K562 (cell line): ENCODE measurements at regions not wholly inside any gene's neighbourhood (a gene's known extent, or its start where the extent isn't known, plus 50 kb on each side); places are given as distances from the start of the nearest gene placed in this dataset.

Experiments
- CBX2 ChIP-seq: fragments of 200-600 bp; sonication (generic); IDR thresholded peaks from one replicate; pipeline ENCODE4 v1.6.1; 2012; ENCODE audit warnings: mild to moderate bottlenecking, low read length, inconsistent platforms; ENCODE audit not compliant: insufficient read depth, poor library complexity, severe bottlenecking
- CHD1 ChIP-seq: fragments of 200-600 bp; sonication (generic); IDR thresholded peaks from one replicate; pipeline ENCODE4 v1.6.1; 2012; ENCODE audit warnings: mild to moderate bottlenecking, moderate library complexity, low read length, inconsistent platforms
- FOXA3 ChIP-seq, 2 experiments: fragments of 450-650 bp in 1 of 2; sonication (generic) in 1 of 2; formaldehyde crosslinking; IDR thresholded peaks in 1 of 2; conservative IDR thresholded peaks in 1 of 2; 2 replicates each; pipeline versions ENCODE4 v1.4.0 to v1.8.0; 2020 to 2022; ENCODE audit warnings: mild to moderate bottlenecking in 2 of 2, missing genetic modification reagents in 1 of 2
- FOXM1 ChIP-seq, 2 experiments: fragments of 450-650 bp in 1 of 2; sonication (generic) in 1 of 2; formaldehyde crosslinking in 1 of 2; IDR thresholded peaks; 2 replicates each; pipeline versions ENCODE4 v1.6.1 to v1.9.0; 2017 to 2022; ENCODE audit warnings: low read depth in 2 of 2, mild to moderate bottlenecking in 2 of 2, missing genetic modification reagents in 1 of 2, moderate library complexity in 1 of 2
- HDAC2 ChIP-seq: fragments of 450-650 bp; IDR thresholded peaks from 2 replicates; pipeline ENCODE4 v1.6.1; 2016; ENCODE audit warnings: mild to moderate bottlenecking
- IRF1 ChIP-seq: sonication (generic); formaldehyde crosslinking; IDR thresholded peaks from 2 replicates; pipeline ENCODE4 v1.8.0; 2022; ENCODE audit warnings: missing genetic modification reagents, mild to moderate bottlenecking, borderline replicate concordance
- KAT8 ChIP-seq: fragments of 450-650 bp; IDR thresholded peaks from 2 replicates; pipeline ENCODE4 v1.6.1; 2016; ENCODE audit warnings: low read depth, mild to moderate bottlenecking
- MAFF ChIP-seq: IDR thresholded peaks from 2 replicates; pipeline ENCODE4 v1.6.1; 2012; ENCODE audit warnings: low read length, improper control_type of control experiment
- MAZ ChIP-seq, 2 experiments: fragments of 450-650 bp in 1 of 2; sonication (generic) in 1 of 2; formaldehyde crosslinking; IDR thresholded peaks in 1 of 2; conservative IDR thresholded peaks in 1 of 2; 2 replicates each; pipeline versions ENCODE4 v1.4.0 to v1.5.0; 2020; ENCODE audit warnings: mild to moderate bottlenecking in 1 of 2, missing genetic modification reagents in 1 of 2
- MYC ChIP-seq, 2 experiments: fragments of 250-450 bp in 1 of 2; sonication (Bioruptor Pico) in 1 of 2; IDR thresholded peaks; 2 replicates each; pipeline versions ENCODE4 v1.5.1 to v1.6.1; 2012 to 2021; ENCODE audit warnings: low read depth in 2 of 2, borderline replicate concordance in 1 of 2, improper control_type of control experiment in 1 of 2, low read length in 1 of 2, mild to moderate bottlenecking in 1 of 2, moderate library complexity in 1 of 2
- POLR2A ChIP-seq: fragments of 450-650 bp; conservative IDR thresholded peaks from 2 replicates; pipeline ENCODE4 v1.6.1; 2016
- RAD21 ChIP-seq, 2 experiments: fragments of 250-450 bp in 1 of 2; fragments of 450-650 bp in 1 of 2; sonication (Bioruptor Pico) in 1 of 2; formaldehyde crosslinking in 1 of 2; IDR thresholded peaks in 1 of 2; conservative IDR thresholded peaks in 1 of 2; 2 replicates each; pipeline versions ENCODE4 v1.4.0 to v1.8.0; 2020 to 2022; ENCODE audit warnings: mild to moderate bottlenecking in 2 of 2, moderate library complexity in 1 of 2
- SREBF1 ChIP-seq: fragments of 150-350 bp; IDR thresholded peaks from 2 replicates; pipeline ENCODE4 v1.6.1; 2014; ENCODE audit warnings: antibody characterized with exemption, low read depth, low read length, borderline replicate concordance
- ZNF347 ChIP-seq: fragments of 450-650 bp; formaldehyde crosslinking; IDR thresholded peaks from 2 replicates; pipeline ENCODE4 v1.4.0; 2020; ENCODE audit warnings: low read depth, mild to moderate bottlenecking, moderate library complexity

DNA sequence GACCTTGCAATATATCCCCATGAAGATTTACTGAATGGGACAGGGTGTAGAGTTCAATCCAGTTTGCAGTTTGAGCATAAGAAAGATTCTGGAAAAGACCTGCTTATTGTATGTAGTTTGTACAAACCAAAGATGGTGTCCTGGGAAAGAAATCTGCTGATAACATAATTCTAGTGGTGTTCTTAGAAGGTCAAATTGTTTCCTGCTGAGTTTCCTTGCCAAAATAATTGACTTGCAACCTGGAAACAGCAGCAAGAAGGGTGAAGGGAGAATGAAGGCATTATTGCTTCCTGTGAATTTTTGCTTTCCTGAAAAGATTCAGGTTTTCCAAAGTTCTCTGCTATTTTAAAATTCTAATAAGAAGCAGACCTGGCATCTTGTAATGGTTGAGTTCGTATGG is 222.9 kb downstream of the KIF20B start:
- no peak for TF ChIP-seq MAFF
- TF ChIP-seq CBX2 = no peak
- TF ChIP-seq RAD21 (CRISPR knock-in tag; conservative IDR thresholded peaks at IDR 0.05 in 1 of 2, IDR thresholded peaks at IDR 0.05 in 1 of 2) = no peak
- no peak for TF ChIP-seq MYC (IDR thresholded peaks at IDR 0.05; ENCODE audit: low read depth, low read length)
- no peak for TF ChIP-seq MYC (CRISPR knock-in tag; IDR thresholded peaks at IDR 0.05; ENCODE audit: borderline replicate concordance, low read depth)
- no peak for TF ChIP-seq MAZ (CRISPR knock-in tag; conservative IDR thresholded peaks at IDR 0.05 in 1 of 2, IDR thresholded peaks at IDR 0.05 in 1 of 2)
- TF ChIP-seq FOXM1 (IDR thresholded peaks at IDR 0.05; ENCODE audit: low read depth) = no peak
- no peak for TF ChIP-seq FOXM1 (CRISPR knock-in tag; IDR thresholded peaks at IDR 0.05; ENCODE audit: low read depth)
- TF ChIP-seq KAT8 = no peak
- no peak for TF ChIP-seq HDAC2
- TF ChIP-seq IRF1 = no peak
- no peak for TF ChIP-seq FOXA3 (CRISPR knock-in tag; conservative IDR thresholded peaks at IDR 0.05 in 1 of 2, IDR thresholded peaks at IDR 0.05 in 1 of 2)
- TF ChIP-seq ZNF347 (CRISPR knock-in tag) = no peak
- no peak for TF ChIP-seq SREBF1
- TF ChIP-seq CHD1 = no peak
- no peak for TF ChIP-seq POLR2A
